A549 (cell line): ENCODE measurements at regions not wholly inside any gene's neighbourhood (a gene's known extent, or its start where the extent isn't known, plus 50 kb on each side); places are given as distances from the start of the nearest gene placed in this dataset.
"Not testable (repeated sequence)": the region's sequence is repeated elsewhere in the genome, so short reads cannot be mapped to it uniquely, and the experiment has no call there.

Experiments used
- ATAC-seq, 2 experiments: fragments of 200-7000 bp in 1 of 2; fragments of >200 bp in 1 of 2; cut with Nextera tagmentation in 1 of 2; cut with Tn5 transposase in 1 of 2; 3 replicates each; pipeline versions ENCODE4 v1.8.0 to v1.9.1; 2018 to 2020; ENCODE audit warnings: mild to moderate bottlenecking in 1 of 2, moderate library complexity in 1 of 2
- CTCF ChIA-PET: fragments of 300-600 bp; sonication (Branson Sonifier 250); formaldehyde crosslinking; extraction: SDS; loops from one replicate; lab custom pipeline; 2021; ENCODE audit warnings: antibody characterized with exemption, inconsistent platforms; lab: Yijun Ruan, JAX
- POLR2A ChIA-PET: fragments of 350-600 bp; formaldehyde crosslinking; extraction: SDS; loops from one replicate; lab custom pipeline; 2021; ENCODE audit warnings: antibody characterized with exemption, inconsistent platforms; lab: Yijun Ruan, JAX
- DNase-seq, 2 experiments: peaks; one replicate each; pipeline versions ENCODE4 v3.0.0 to v3.0.0-alpha.2; 2011 to 2016; ENCODE audit warnings: low read depth in 1 of 2, low spot score in 1 of 2
- FAIRE-seq: peaks from 2 replicates; lab custom pipeline; 2011; peaks lifted over from hg19 to GRCh38; lab: Jason Lieb, UNC
- H3K27ac ChIP-seq, 2 experiments: fragments of >200 bp; sonication (Bioruptor Twin); formaldehyde crosslinking; 3 replicates each; pipeline ENCODE4 v1.5.1; 2016 to 2017
- H3K4me1 ChIP-seq: fragments of >200 bp; sonication (Bioruptor Twin); formaldehyde crosslinking; 3 replicates; pipeline ENCODE4 v1.6.1; 2016
- H3K4me2 ChIP-seq: fragments of >200 bp; sonication (Bioruptor Twin); formaldehyde crosslinking; 3 replicates; pipeline ENCODE4 v1.6.1; 2016
- H3K4me3 ChIP-seq: fragments of >200 bp; sonication (Bioruptor Twin); formaldehyde crosslinking; 3 replicates; pipeline ENCODE4 v1.5.1; 2016
- H3K9me3 ChIP-seq: fragments of >200 bp; sonication (Bioruptor Twin); formaldehyde crosslinking; 3 replicates; pipeline ENCODE4 v1.6.1; 2016
- CHD2 ChIP-seq: fragments of 150-350 bp; IDR thresholded peaks from 2 replicates; pipeline ENCODE4 v1.6.1; 2014; ENCODE audit warnings: low read length; ENCODE audit not compliant: partially characterized antibody
- EHF ChIP-seq: fragments of 250-450 bp; sonication (Bioruptor Pico); IDR thresholded peaks from 2 replicates; pipeline ENCODE4 v1.5.0; 2020; ENCODE audit warnings: mild to moderate bottlenecking
- EHMT2 ChIP-seq: fragments of 200-600 bp; sonication (generic); IDR thresholded peaks from 2 replicates; pipeline ENCODE4 v1.6.1; 2016; ENCODE audit warnings: antibody characterized with exemption, low read depth, mild to moderate bottlenecking, moderate library complexity
- FOSB ChIP-seq: fragments of 250-450 bp; sonication (Bioruptor Pico); IDR thresholded peaks from 2 replicates; pipeline ENCODE4 v1.5.0; 2020; ENCODE audit warnings: mild to moderate bottlenecking, moderate library complexity
- HDAC2 ChIP-seq: fragments of 200-600 bp; sonication (generic); IDR thresholded peaks from 2 replicates; pipeline ENCODE4 v1.6.1; 2016
- HES2 ChIP-seq: fragments of >200 bp; sonication (Bioruptor Twin); formaldehyde crosslinking; IDR thresholded peaks from 2 replicates; pipeline ENCODE4 v1.6.1; 2016
- HOXB13 ChIP-seq: fragments of 250-450 bp; sonication (Bioruptor Pico); IDR thresholded peaks from 2 replicates; pipeline ENCODE4 v1.5.0; 2020; ENCODE audit warnings: low read depth, mild to moderate bottlenecking, moderate library complexity
- HOXB5 ChIP-seq: fragments of 250-450 bp; sonication (Bioruptor Pico); IDR thresholded peaks from 2 replicates; pipeline ENCODE4 v1.5.0; 2020; ENCODE audit warnings: mild to moderate bottlenecking, moderate library complexity
- JUNB ChIP-seq: fragments of >200 bp; sonication (Bioruptor Twin); formaldehyde crosslinking; IDR thresholded peaks from 2 replicates; pipeline ENCODE4 v1.6.1; 2016
- KDM1A ChIP-seq: fragments of 200-600 bp; sonication (generic); IDR thresholded peaks from 2 replicates; pipeline ENCODE4 v1.6.1; 2016; ENCODE audit warnings: low read depth, mild to moderate bottlenecking
- KDM5A ChIP-seq: fragments of 200-600 bp; sonication (generic); IDR thresholded peaks from 2 replicates; pipeline ENCODE4 v1.6.1; 2016; ENCODE audit warnings: antibody characterized with exemption, mild to moderate bottlenecking
- NR3C1 ChIP-seq: fragments of >200 bp; sonication (Bioruptor Twin); formaldehyde crosslinking; IDR thresholded peaks from 3 replicates; pipeline ENCODE4 v1.6.1; 2017
- POLR2AphosphoS2 ChIP-seq: conservative IDR thresholded peaks from 2 replicates; pipeline ENCODE4 v1.6.1; 2012; ENCODE audit warnings: low read length, improper control_type of control experiment, inconsistent platforms
- RNF2 ChIP-seq: fragments of 200-600 bp; sonication (generic); IDR thresholded peaks from 2 replicates; pipeline ENCODE4 v1.6.1; 2016; ENCODE audit warnings: low read depth, mild to moderate bottlenecking, antibody characterized with exemption, moderate library complexity, borderline replicate concordance
- SMC3 ChIP-seq: fragments of >200 bp; sonication (Bioruptor Twin); formaldehyde crosslinking; IDR thresholded peaks from 3 replicates; pipeline ENCODE4 v1.6.1; 2018; ENCODE audit warnings: inconsistent platforms
- USF2 ChIP-seq: fragments of 450-650 bp; IDR thresholded peaks from 2 replicates; pipeline ENCODE4 v1.6.1; 2014; ENCODE audit warnings: antibody characterized with exemption
- ZC3H11A ChIP-seq: fragments of 450-650 bp; IDR thresholded peaks from 2 replicates; pipeline ENCODE4 v1.6.1; 2014; ENCODE audit warnings: antibody characterized with exemption, mild to moderate bottlenecking
- ZFP36 ChIP-seq: fragments of 450-650 bp; IDR thresholded peaks from 2 replicates; pipeline ENCODE4 v1.6.1; 2014; ENCODE audit warnings: borderline replicate concordance; ENCODE audit not compliant: partially characterized antibody
- WGBS: methylation state at CpG from one replicate; pipeline ENCODE4 v1.1.6; 2017; ENCODE audit errors: missing lambda C conversion rate; 5-methylcytosine and 5-hydroxymethylcytosine counted together
- TF ChIP-seq, protein P1 (sequence below): IDR thresholded peaks from 2 replicates; pipeline ENCODE4 v1.6.1; 2012
- TF ChIP-seq, protein P2 (sequence below): fragments of >200 bp; sonication (Bioruptor Twin); formaldehyde crosslinking; IDR thresholded peaks from 3 replicates; pipeline ENCODE4 v1.6.1; 2016
- TF ChIP-seq, protein P3 (sequence below): fragments of 200-600 bp; sonication (generic); IDR thresholded peaks from 2 replicates; pipeline ENCODE4 v1.6.1; 2016; ENCODE audit warnings: antibody characterized with exemption, mild to moderate bottlenecking, moderate library complexity

- WGBS, result 64% methylated on average over 10 of the region's 10 CpGs
- DNase-seq (no peak), FAIRE-seq (no peak), ATAC-seq (no peak)
- Histone ChIP-seq H3K4me3 (no peak overlapping the region), H3K4me2 (no peak overlapping the region), H3K4me1 (no peaks in the 10 kb centered on the region), H3K9me3 (no peaks in the 10 kb centered on the region), H3K27ac (no peak overlapping the region)
- POLR2A ChIA-PET, result no interaction called here
- TF ChIP-seq USF2, result no peak
- TF ChIP-seq, protein P1, sequence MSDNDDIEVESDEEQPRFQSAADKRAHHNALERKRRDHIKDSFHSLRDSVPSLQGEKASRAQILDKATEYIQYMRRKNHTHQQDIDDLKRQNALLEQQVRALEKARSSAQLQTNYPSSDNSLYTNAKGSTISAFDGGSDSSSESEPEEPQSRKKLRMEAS, result no peak
- no peak for TF ChIP-seq ZC3H11A
- no peak for TF ChIP-seq HOXB5 (CRISPR knock-in tag)
- no peak for TF ChIP-seq HOXB13 (CRISPR knock-in tag)
- TF ChIP-seq KDM1A, result no peak
- no peak for TF ChIP-seq SMC3
- no peak for TF ChIP-seq HES2
- TF ChIP-seq EHF (CRISPR knock-in tag), result no peak
- CTCF ChIA-PET, result no interaction called here
Measured at GRCh38 chr6:150755524-150755923, 110.0 kb upstream of the MTHFD1L start.

DNA sequence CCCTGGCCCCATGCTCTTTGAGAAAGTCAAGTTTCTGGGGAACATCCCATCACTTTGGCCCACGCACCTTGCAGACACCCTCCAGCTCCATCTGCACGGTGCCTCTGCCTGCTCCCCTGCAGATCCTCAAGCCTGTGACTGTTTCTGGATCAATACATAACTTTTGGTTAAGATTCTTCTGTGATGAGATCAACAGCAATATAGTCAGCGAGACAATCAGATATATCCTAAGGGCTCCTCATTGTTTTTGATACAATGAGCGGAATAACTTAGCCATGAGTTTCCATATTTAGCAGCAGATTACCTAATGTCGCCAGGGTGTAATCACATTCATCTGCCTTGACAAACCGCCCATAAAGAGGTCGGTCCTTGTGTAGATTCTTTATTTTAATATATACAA is 109.3 kb upstream of the MTHFD1L start:
- H3K4me3 ChIP-seq, result no peak overlapping the region
- TF ChIP-seq POLR2AphosphoS2 (no peak), NR3C1 (no peak)
- H3K27ac ChIP-seq, result no peak overlapping the region
- DNase-seq (no peak), FAIRE-seq (no peak), ATAC-seq (no peak)
- 67% methylated on average over 7 of the region's 7 CpGs for WGBS
- POLR2A ChIA-PET, result interaction anchor here (0.6 kb wide), 1 partner anchor 34 kb away, joined by 6 read pairs; no protein-coding TSS in a partner anchor
- H3K9me3 ChIP-seq, result no peaks in the 10 kb centered on the region
- H3K4me2 ChIP-seq, result no peak overlapping the region
- no peaks in the 10 kb centered on the region for H3K4me1 ChIP-seq
- CTCF ChIA-PET, result no interaction called here

GRCh38 chr6:150757807-150758206 is 107.7 kb upstream of the MTHFD1L start:
- not testable (repeated sequence) for ATAC-seq

GRCh38 chr6:150759483-150759882 is 106.0 kb upstream of the MTHFD1L start:
- ATAC-seq, result no peak
- Histone ChIP-seq H3K9me3 (no peaks in the 10 kb centered on the region), H3K27ac (no peak overlapping the region), H3K4me3 (no peak overlapping the region), H3K4me2 (no peak overlapping the region), H3K4me1 (no peaks in the 10 kb centered on the region)
- CTCF ChIA-PET, result no interaction called here
- no peak for FAIRE-seq
- DNase-seq, result no peak
- POLR2A ChIA-PET, result no interaction called here
- TF ChIP-seq, protein P2, sequence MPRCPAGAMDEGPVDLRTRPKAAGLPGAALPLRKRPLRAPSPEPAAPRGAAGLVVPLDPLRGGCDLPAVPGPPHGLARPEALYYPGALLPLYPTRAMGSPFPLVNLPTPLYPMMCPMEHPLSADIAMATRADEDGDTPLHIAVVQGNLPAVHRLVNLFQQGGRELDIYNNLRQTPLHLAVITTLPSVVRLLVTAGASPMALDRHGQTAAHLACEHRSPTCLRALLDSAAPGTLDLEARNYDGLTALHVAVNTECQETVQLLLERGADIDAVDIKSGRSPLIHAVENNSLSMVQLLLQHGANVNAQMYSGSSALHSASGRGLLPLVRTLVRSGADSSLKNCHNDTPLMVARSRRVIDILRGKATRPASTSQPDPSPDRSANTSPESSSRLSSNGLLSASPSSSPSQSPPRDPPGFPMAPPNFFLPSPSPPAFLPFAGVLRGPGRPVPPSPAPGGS, result no peak
- no peak for TF ChIP-seq SMC3
- no peak for TF ChIP-seq ZFP36
- no peak for TF ChIP-seq HDAC2
- no peak for TF ChIP-seq KDM5A
- TF ChIP-seq FOSB (CRISPR knock-in tag), result no peak
- TF ChIP-seq RNF2, result no peak
- TF ChIP-seq EHMT2, result no peak
- no peak for TF ChIP-seq HOXB13 (CRISPR knock-in tag)
- no peak for TF ChIP-seq HOXB5 (CRISPR knock-in tag)
- TF ChIP-seq CHD2, result no peak
- TF ChIP-seq NR3C1, result no peak
- TF ChIP-seq JUNB, result no peak
- TF ChIP-seq, protein P3, sequence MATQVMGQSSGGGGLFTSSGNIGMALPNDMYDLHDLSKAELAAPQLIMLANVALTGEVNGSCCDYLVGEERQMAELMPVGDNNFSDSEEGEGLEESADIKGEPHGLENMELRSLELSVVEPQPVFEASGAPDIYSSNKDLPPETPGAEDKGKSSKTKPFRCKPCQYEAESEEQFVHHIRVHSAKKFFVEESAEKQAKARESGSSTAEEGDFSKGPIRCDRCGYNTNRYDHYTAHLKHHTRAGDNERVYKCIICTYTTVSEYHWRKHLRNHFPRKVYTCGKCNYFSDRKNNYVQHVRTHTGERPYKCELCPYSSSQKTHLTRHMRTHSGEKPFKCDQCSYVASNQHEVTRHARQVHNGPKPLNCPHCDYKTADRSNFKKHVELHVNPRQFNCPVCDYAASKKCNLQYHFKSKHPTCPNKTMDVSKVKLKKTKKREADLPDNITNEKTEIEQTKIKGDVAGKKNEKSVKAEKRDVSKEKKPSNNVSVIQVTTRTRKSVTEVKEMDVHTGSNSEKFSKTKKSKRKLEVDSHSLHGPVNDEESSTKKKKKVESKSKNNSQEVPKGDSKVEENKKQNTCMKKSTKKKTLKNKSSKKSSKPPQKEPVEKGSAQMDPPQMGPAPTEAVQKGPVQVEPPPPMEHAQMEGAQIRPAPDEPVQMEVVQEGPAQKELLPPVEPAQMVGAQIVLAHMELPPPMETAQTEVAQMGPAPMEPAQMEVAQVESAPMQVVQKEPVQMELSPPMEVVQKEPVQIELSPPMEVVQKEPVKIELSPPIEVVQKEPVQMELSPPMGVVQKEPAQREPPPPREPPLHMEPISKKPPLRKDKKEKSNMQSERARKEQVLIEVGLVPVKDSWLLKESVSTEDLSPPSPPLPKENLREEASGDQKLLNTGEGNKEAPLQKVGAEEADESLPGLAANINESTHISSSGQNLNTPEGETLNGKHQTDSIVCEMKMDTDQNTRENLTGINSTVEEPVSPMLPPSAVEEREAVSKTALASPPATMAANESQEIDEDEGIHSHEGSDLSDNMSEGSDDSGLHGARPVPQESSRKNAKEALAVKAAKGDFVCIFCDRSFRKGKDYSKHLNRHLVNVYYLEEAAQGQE, result no peak
- TF ChIP-seq, all 56 proteins: peak for 0
- 62% methylated on average over 4 of the region's 4 CpGs for WGBS

More at GRCh38 chr6:150757807-150758206, 107.7 kb upstream of the MTHFD1L start:
- FAIRE-seq, DNase-seq, H3K4me1 ChIP-seq, H3K9me3 ChIP-seq, POLR2A ChIA-PET, H3K4me3 ChIP-seq, CTCF ChIA-PET, H3K27ac ChIP-seq, H3K4me2 ChIP-seq: not testable (repeated sequence)
- 65% methylated on average over 4 of the region's 4 CpGs for WGBS
